AG04450 (cell line): ENCODE measurements at regions not wholly inside any gene's neighbourhood (a gene's known extent, or its start where the extent isn't known, plus 50 kb on each side); places are given as distances from the start of the nearest gene placed in this dataset.
"Not testable (repeated sequence)": the region's sequence is repeated elsewhere in the genome, so short reads cannot be mapped to it uniquely, and the experiment has no call there.

Experiments
- CTCF ChIA-PET: fragments of 300-600, 350-600 bp; formaldehyde crosslinking; extraction: SDS; loops from one replicate; lab custom pipeline; 2022; ENCODE audit warnings: antibody characterized with exemption, inconsistent platforms; lab: Charles Lee
- POLR2A ChIA-PET: fragments of 350-600 bp; formaldehyde crosslinking; extraction: SDS; loops from one replicate; lab custom pipeline; 2021; ENCODE audit warnings: antibody characterized with exemption, inconsistent platforms; lab: Yijun Ruan, JAX
- DNase-seq: peaks from one replicate; pipeline ENCODE4 v3.0.0-alpha.2; 2011; ENCODE audit warnings: low read depth, low spot score
- H3K27ac ChIP-seq: one replicate; pipeline ENCODE4 v1.5.1; 2012; ENCODE audit warnings: low read depth, low read length, control low read depth
- H3K27me3 ChIP-seq: one replicate; pipeline ENCODE4 v1.6.0; 2012; ENCODE audit warnings: low read length; ENCODE audit not compliant: control insufficient read depth, insufficient read depth
- H3K4me3 ChIP-seq: 2 replicates; pipeline ENCODE4 v1.5.1; 2011; ENCODE audit warnings: mild to moderate bottlenecking, low read depth, low read length, control low read depth
- H3K9me3 ChIP-seq: 2 replicates; pipeline ENCODE4 v1.5.1; 2012; ENCODE audit warnings: low read length; ENCODE audit not compliant: control insufficient read depth, insufficient read depth
- CTCF ChIP-seq: IDR thresholded peaks from 2 replicates; pipeline ENCODE4 v1.5.1; 2011; ENCODE audit warnings: low read depth, low read length, control low read depth, inconsistent platforms

GRCh38 chr10:53045315-53045714, 272.7 kb upstream of the MBL2 start:
- no peaks in the 10 kb centered on the region for H3K9me3 ChIP-seq
- no peak for DNase-seq
- POLR2A ChIA-PET = no interaction called here
- CTCF ChIA-PET = no interaction called here
- TF ChIP-seq CTCF = no peak
- H3K27me3 ChIP-seq = no peaks in the 10 kb centered on the region
- no peak overlapping the region for H3K27ac ChIP-seq
- no peak overlapping the region for H3K4me3 ChIP-seq

GRCh38 chr10:53035823-53036222, 263.2 kb upstream of the MBL2 start:
- H3K27ac ChIP-seq, H3K27me3 ChIP-seq, DNase-seq, POLR2A ChIA-PET, H3K4me3 ChIP-seq, CTCF ChIA-PET, H3K9me3 ChIP-seq: not testable (repeated sequence)

- H3K27ac ChIP-seq = no peak overlapping the region
- ChIA-PET CTCF (no interaction called here), POLR2A (no interaction called here)
Observed at GRCh38 chr10:53033396-53033795, 260.8 kb upstream of the MBL2 start.

GRCh38 chr10:53029872-53030849, 257.6 kb upstream of the MBL2 start:
- H3K27ac ChIP-seq = peak overlapping the region; percentile 25
- H3K4me3 ChIP-seq, H3K9me3 ChIP-seq, POLR2A ChIA-PET, H3K27me3 ChIP-seq, DNase-seq: not testable (repeated sequence)
- CTCF ChIA-PET = interaction anchor here (0.8 kb wide), 1 partner anchor 15 kb away, joined by 3 read pairs; no protein-coding TSS in a partner anchor

More at GRCh38 chr10:53033396-53033795, 260.8 kb upstream of the MBL2 start:
- H3K4me3 ChIP-seq = no peak overlapping the region
- H3K27me3 ChIP-seq = no peaks in the 10 kb centered on the region
- no peaks in the 10 kb centered on the region for H3K9me3 ChIP-seq
- TF ChIP-seq CTCF = no peak
- DNase-seq = no peak

- POLR2A ChIA-PET = no interaction called here
Observed at GRCh38 chr10:53029449-53029848, 256.9 kb upstream of the MBL2 start.

GRCh38 chr10:53025765-53026164, 253.2 kb upstream of the MBL2 start:
- POLR2A ChIA-PET, H3K27me3 ChIP-seq, DNase-seq, H3K9me3 ChIP-seq, H3K27ac ChIP-seq, H3K4me3 ChIP-seq: not testable (repeated sequence)
- CTCF ChIA-PET = interaction anchor here (1.0 kb wide), 1 partner anchor 15 kb away, joined by 3 read pairs; no protein-coding TSS in a partner anchor

More at GRCh38 chr10:53029449-53029848, 256.9 kb upstream of the MBL2 start:
- no peak overlapping the region for H3K4me3 ChIP-seq
- H3K27me3 ChIP-seq = no peaks in the 10 kb centered on the region
- TF ChIP-seq CTCF = no peak
- no peak overlapping the region for H3K27ac ChIP-seq
- no peak for DNase-seq
- no peaks in the 10 kb centered on the region for H3K9me3 ChIP-seq
- CTCF ChIA-PET = no interaction called here
